Neutrophil (primary cell): ENCODE measurements at regions not wholly inside any gene's neighbourhood (a gene's known extent, or its start where the extent isn't known, plus 50 kb on each side); places are given as distances from the start of the nearest gene placed in this dataset.

Experiments
- H3K27ac ChIP-seq: fragments of 200-600 bp; sonication (generic); 2 replicates; pipeline ENCODE4 v1.5.1; 2016; ENCODE audit warnings: mild to moderate bottlenecking, moderate library complexity
- H3K27me3 ChIP-seq: fragments of 200-600 bp; sonication (generic); 2 replicates; pipeline ENCODE4 v1.6.0; 2016; ENCODE audit warnings: mild to moderate bottlenecking
- H3K36me3 ChIP-seq: fragments of 200-600 bp; sonication (generic); 2 replicates; pipeline ENCODE4 v1.5.1; 2017
- H3K4me1 ChIP-seq, 2 experiments: fragments of 200-600 bp in 1 of 2; sonication (generic) in 1 of 2; 1 replicate in 1 of 2; 2 replicates in 1 of 2; pipeline versions ENCODE4 v1.5.1 to v1.6.1; 2013 to 2016; ENCODE audit warnings: low read depth in 1 of 2, low read length in 1 of 2, mild to moderate bottlenecking in 1 of 2, moderate library complexity in 1 of 2; ENCODE audit not compliant: control insufficient read depth in 1 of 2, insufficient read depth in 1 of 2
- H3K4me3 ChIP-seq, 2 experiments: fragments of 200-600 bp in 1 of 2; sonication (generic) in 1 of 2; 1 replicate in 1 of 2; 2 replicates in 1 of 2; pipeline ENCODE4 v1.5.1; 2013 to 2016; ENCODE audit warnings: low read depth in 1 of 2, low read length in 1 of 2, mild to moderate bottlenecking in 1 of 2, moderate library complexity in 1 of 2
- H3K9me3 ChIP-seq: fragments of 200-600 bp; sonication (generic); 2 replicates; pipeline ENCODE4 v1.5.1; 2016
- CTCF ChIP-seq: fragments of 200-600 bp; sonication (generic); IDR thresholded peaks from 2 replicates; pipeline ENCODE4 v1.5.1; 2016; ENCODE audit warnings: antibody characterized with exemption

DNA sequence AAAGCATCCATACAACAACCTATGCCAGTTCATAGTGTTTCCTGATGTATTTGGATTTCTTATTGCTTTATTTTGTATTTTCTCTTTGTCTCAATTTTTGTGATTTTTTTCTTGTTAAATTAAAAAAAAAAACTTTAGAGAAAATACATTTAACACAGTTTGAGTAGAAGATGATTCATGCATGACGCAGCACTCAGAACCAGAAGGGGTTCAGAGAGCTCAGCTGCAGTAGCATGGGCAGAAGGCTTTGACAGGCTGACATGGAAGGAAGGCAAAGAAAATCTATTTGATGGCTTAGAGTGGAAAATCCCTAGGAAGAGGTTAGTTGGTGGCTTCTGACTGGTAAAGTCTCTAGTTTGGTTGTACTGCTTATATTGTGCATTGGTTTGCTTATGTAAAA lies 207.2 kb upstream of the STXBP5 start:
- H3K4me3 ChIP-seq: no peak overlapping the region
- no peaks in the 10 kb centered on the region for H3K36me3 ChIP-seq
- H3K9me3 ChIP-seq: no peaks in the 10 kb centered on the region
- no peaks in the 10 kb centered on the region for H3K4me1 ChIP-seq
- TF ChIP-seq CTCF: no peak
- H3K27ac ChIP-seq: no peak overlapping the region
- no peaks in the 10 kb centered on the region for H3K27me3 ChIP-seq

DNA sequence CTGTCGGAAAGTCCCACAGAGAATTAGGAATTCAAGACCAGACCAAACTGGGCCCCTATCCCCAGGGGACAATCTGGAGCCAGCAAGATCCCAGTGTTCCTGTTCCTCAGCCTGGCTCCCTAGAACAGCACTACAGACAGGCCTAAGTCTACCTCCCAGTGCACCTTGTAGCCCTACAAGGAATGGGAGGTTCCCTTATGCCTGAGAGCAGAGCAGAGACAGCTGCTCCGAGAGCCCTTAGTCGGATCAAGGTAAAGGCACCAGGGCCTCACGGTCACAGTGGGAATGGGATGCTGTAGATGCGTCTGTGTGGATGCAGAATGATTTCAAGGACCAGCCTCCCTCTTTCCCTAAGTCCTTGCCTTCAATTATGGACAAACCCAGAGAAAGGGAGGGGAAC lies 204.5 kb upstream of the STXBP5 start:
- Histone ChIP-seq H3K27me3 (no peaks in the 10 kb centered on the region), H3K36me3 (no peaks in the 10 kb centered on the region), H3K27ac (no peak overlapping the region), H3K4me3 (no peak overlapping the region), H3K4me1 (no peaks in the 10 kb centered on the region), H3K9me3 (no peaks in the 10 kb centered on the region)
- no peak for TF ChIP-seq CTCF

DNA sequence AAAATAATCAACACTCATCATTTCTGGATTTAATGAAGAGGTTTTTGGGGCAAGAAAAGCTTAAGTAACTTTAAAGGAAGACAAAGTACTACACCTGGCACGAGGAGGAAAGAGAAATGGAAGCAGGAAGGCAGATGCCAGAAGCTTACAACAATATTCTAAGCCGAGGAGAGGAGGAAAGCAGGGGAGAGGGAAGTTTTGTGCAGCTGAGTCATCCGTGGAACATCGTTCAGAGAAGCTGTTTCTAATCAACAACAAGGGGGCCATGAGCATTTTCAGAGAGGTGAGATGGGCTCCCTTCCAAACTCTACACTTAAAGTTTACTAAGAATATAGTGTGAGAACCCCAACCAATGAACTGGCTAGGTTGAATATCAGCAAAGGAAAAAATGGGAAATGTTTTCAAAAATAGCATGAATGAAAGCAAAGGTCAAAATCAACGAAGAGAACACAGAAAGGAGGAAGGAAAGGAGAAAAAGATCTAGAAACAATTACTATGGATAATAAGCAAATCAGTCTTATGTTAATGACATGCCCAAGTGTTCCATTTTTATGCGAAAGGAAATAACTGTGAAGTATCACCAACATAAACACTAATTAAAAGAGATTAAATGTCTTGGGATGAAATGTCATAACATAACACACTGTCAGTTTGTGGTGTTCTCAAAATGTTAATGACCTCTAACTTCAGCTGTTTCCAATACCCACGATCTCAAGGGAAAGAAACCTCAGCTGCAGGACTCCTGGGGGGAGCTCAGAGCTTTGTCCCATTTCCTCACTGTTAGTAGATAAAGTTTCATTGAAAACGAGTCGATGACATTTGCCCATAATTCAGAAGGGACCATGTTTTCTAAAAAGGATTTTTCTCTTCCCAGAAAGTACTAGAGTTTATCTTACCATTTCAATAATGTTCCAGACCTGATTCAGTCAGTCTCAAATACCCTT lies 203.4 kb upstream of the STXBP5 start:
- Histone ChIP-seq H3K27me3 (no peaks in the 10 kb centered on the region), H3K4me1 (no peaks in the 10 kb centered on the region), H3K27ac (no peak overlapping the region), H3K4me3 (no peak overlapping the region), H3K36me3 (no peaks in the 10 kb centered on the region), H3K9me3 (no peaks in the 10 kb centered on the region)
- no peak for TF ChIP-seq CTCF

- Histone ChIP-seq H3K27me3 (no peaks in the 10 kb centered on the region), H3K27ac (no peak overlapping the region), H3K4me1 (no peaks in the 10 kb centered on the region), H3K36me3 (no peaks in the 10 kb centered on the region), H3K9me3 (no peaks in the 10 kb centered on the region), H3K4me3 (no peak overlapping the region)
- TF ChIP-seq CTCF: no peak
Measured at GRCh38 chr6:147001621-147002020, 202.6 kb upstream of the STXBP5 start.

GRCh38 chr6:147003186-147003585 lies 201.0 kb upstream of the STXBP5 start:
- no peak for TF ChIP-seq CTCF
- Histone ChIP-seq H3K4me1 (no peaks in the 10 kb centered on the region), H3K27me3 (no peaks in the 10 kb centered on the region)

More at GRCh38 chr6:147003186-147003585, 201.0 kb upstream of the STXBP5 start:
- Histone ChIP-seq H3K27ac (no peak overlapping the region), H3K36me3 (no peaks in the 10 kb centered on the region), H3K4me3 (no peak overlapping the region), H3K9me3 (no peaks in the 10 kb centered on the region)
